Ishikawa (cell line): ENCODE measurements at regions not wholly inside any gene's neighbourhood (a gene's known extent, or its start where the extent isn't known, plus 50 kb on each side); places are given as distances from the start of the nearest gene placed in this dataset.

Source experiments
- CREB1 ChIP-seq: IDR thresholded peaks from 2 replicates; pipeline ENCODE4 v1.6.1; 2012; ENCODE audit warnings: low read depth
- EGR1 ChIP-seq: IDR thresholded peaks from 2 replicates; pipeline ENCODE4 v1.6.1; 2012
- EP300 ChIP-seq: IDR thresholded peaks from 2 replicates; pipeline ENCODE4 v1.6.1; 2012; ENCODE audit warnings: borderline replicate concordance
- FOXM1 ChIP-seq: IDR thresholded peaks from 2 replicates; pipeline ENCODE4 v1.6.1; 2012; ENCODE audit warnings: low read depth, borderline replicate concordance
- RAD21 ChIP-seq: IDR thresholded peaks from 2 replicates; pipeline ENCODE4 v1.6.1; 2012; ENCODE audit warnings: low read depth
- YY1 ChIP-seq: IDR thresholded peaks from 2 replicates; pipeline ENCODE4 v1.6.1; 2012; ENCODE audit warnings: low read depth
- ZBTB7A ChIP-seq: IDR thresholded peaks from 2 replicates; pipeline ENCODE4 v1.6.1; 2012; ENCODE audit warnings: low read depth
- TF ChIP-seq, protein P1 (sequence below): IDR thresholded peaks from 2 replicates; pipeline ENCODE4 v1.6.1; 2012; ENCODE audit warnings: low read depth, mild to moderate bottlenecking
- TF ChIP-seq, protein P2 (sequence below): IDR thresholded peaks from 2 replicates; pipeline ENCODE4 v1.6.1; 2012

DNA sequence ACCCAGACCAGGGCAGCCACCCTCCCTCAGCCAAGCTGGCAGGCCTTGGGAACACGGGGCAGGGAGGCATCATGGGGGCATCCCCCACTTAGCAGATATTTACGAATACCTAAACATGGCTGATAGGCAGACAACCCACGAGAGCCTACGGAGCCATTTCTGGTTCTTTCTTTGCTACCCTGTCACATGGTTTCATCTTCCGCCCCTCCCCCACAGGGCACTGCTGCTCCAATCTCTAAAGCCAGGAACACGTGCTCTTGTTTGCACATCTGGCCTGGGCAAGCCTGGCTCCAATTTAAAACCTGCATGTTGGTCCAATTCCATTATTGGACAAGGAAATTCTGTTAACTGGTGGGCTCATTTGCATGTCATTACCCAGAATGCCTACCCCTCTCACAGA lies 447.4 kb upstream of the NR2F2 start:
- TF ChIP-seq YY1 (no peak), RAD21 (no peak), EGR1 (no peak), CREB1 (no peak), ZBTB7A (no peak), EP300 (no peak), FOXM1 (no peak)
- TF ChIP-seq, protein P1, sequence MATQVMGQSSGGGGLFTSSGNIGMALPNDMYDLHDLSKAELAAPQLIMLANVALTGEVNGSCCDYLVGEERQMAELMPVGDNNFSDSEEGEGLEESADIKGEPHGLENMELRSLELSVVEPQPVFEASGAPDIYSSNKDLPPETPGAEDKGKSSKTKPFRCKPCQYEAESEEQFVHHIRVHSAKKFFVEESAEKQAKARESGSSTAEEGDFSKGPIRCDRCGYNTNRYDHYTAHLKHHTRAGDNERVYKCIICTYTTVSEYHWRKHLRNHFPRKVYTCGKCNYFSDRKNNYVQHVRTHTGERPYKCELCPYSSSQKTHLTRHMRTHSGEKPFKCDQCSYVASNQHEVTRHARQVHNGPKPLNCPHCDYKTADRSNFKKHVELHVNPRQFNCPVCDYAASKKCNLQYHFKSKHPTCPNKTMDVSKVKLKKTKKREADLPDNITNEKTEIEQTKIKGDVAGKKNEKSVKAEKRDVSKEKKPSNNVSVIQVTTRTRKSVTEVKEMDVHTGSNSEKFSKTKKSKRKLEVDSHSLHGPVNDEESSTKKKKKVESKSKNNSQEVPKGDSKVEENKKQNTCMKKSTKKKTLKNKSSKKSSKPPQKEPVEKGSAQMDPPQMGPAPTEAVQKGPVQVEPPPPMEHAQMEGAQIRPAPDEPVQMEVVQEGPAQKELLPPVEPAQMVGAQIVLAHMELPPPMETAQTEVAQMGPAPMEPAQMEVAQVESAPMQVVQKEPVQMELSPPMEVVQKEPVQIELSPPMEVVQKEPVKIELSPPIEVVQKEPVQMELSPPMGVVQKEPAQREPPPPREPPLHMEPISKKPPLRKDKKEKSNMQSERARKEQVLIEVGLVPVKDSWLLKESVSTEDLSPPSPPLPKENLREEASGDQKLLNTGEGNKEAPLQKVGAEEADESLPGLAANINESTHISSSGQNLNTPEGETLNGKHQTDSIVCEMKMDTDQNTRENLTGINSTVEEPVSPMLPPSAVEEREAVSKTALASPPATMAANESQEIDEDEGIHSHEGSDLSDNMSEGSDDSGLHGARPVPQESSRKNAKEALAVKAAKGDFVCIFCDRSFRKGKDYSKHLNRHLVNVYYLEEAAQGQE: no peak
- TF ChIP-seq, protein P2, sequence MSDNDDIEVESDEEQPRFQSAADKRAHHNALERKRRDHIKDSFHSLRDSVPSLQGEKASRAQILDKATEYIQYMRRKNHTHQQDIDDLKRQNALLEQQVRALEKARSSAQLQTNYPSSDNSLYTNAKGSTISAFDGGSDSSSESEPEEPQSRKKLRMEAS: no peak
